CD4-positive, alpha-beta T cell (primary cell): ENCODE measurements at regions not wholly inside any gene's neighbourhood (a gene's known extent, or its start where the extent isn't known, plus 50 kb on each side); places are given as distances from the start of the nearest gene placed in this dataset.

Experiments
- ATAC-seq: fragments of 200-7000 bp; cut with Tn5 transposase; one replicate; pipeline ENCODE4 v1.10.0; 2022; ENCODE audit warnings: mild to moderate bottlenecking; ENCODE audit not compliant: poor library complexity
- CTCF ChIA-PET: fragments of 350-600 bp; sonication (Branson Sonifier 250); formaldehyde crosslinking; loops from one replicate; lab custom pipeline; 2021; ENCODE audit warnings: antibody characterized with exemption, inconsistent platforms; lab: Charles Lee
- POLR2A ChIA-PET: fragments of 350-600 bp; sonication (Branson Sonifier 250); formaldehyde crosslinking; loops from one replicate; lab custom pipeline; 2021; ENCODE audit warnings: antibody characterized with exemption, inconsistent platforms; lab: Charles Lee
- DNase-seq, 14 experiments: peaks; one replicate each; pipeline ENCODE4 v3.0.0-alpha.2; 2013 to 2020; ENCODE audit warnings: mixed read lengths in 2 of 14
- H3K27ac ChIP-seq, 2 donors: one replicate each; pipeline versions ENCODE4 v1.5.1 to v1.7.0; 2013; ENCODE audit warnings: low read length in 2 of 2, low read depth in 1 of 2, mild to moderate bottlenecking in 1 of 2
- H3K27me3 ChIP-seq, 2 experiments: 1 replicate in 1 of 2; 2 replicates in 1 of 2; pipeline versions ENCODE4 v1.6.1 to v1.7.0; 2013; ENCODE audit warnings: low read length in 2 of 2, control low read depth in 1 of 2, mild to moderate bottlenecking in 1 of 2, moderate library complexity in 1 of 2; ENCODE audit not compliant: insufficient read depth in 2 of 2, control insufficient read depth in 1 of 2
- H3K36me3 ChIP-seq: one replicate; pipeline ENCODE4 v1.6.1; 2013; ENCODE audit warnings: low read length, control low read depth; ENCODE audit not compliant: insufficient read depth
- H3K4me1 ChIP-seq: one replicate; pipeline ENCODE4 v1.6.1; 2013; ENCODE audit warnings: low read length, control low read depth; ENCODE audit not compliant: insufficient read depth
- H3K4me3 ChIP-seq: one replicate; pipeline ENCODE4 v1.5.1; 2013; ENCODE audit warnings: mild to moderate bottlenecking, low read length, moderate library complexity
- H3K9me3 ChIP-seq, 2 experiments: 1 replicate in 1 of 2; 2 replicates in 1 of 2; pipeline versions ENCODE4 v1.6.1 to v1.7.0; 2013; ENCODE audit warnings: low read length in 2 of 2, mild to moderate bottlenecking in 2 of 2, control low read depth in 1 of 2, moderate library complexity in 1 of 2; ENCODE audit not compliant: control insufficient read depth in 1 of 2, insufficient read depth in 1 of 2
- H3K27ac Mint-ChIP-seq: one replicate; pipeline ENCODE4 v1.8.0; 2020; ENCODE audit warnings: mixed read lengths
- H3K27me3 Mint-ChIP-seq: one replicate; pipeline ENCODE4 v1.8.0; 2021; ENCODE audit warnings: mixed read lengths
- H3K36me3 Mint-ChIP-seq: one replicate; pipeline ENCODE4 v1.8.0; 2021; ENCODE audit warnings: low read depth, mixed read lengths
- H3K4me1 Mint-ChIP-seq: one replicate; pipeline ENCODE4 v1.8.0; 2021; ENCODE audit warnings: low read depth, mixed read lengths
- H3K4me3 Mint-ChIP-seq: one replicate; pipeline ENCODE4 v1.8.0; 2020; ENCODE audit warnings: mild to moderate bottlenecking, mixed read lengths
- H3K9me3 Mint-ChIP-seq: one replicate; pipeline ENCODE4 v1.8.0; 2020; ENCODE audit warnings: mixed read lengths
- CTCF ChIP-seq: fragments of 200-600 bp; IDR thresholded peaks from one replicate; pipeline ENCODE4 v1.8.0; 2022; ENCODE audit warnings: antibody characterized with exemption, mild to moderate bottlenecking
- intact Hi-C, 2 experiments: fragments of 100-400 bp; cut with DNase I in 1 of 2; cut with micrococcal nuclease in 1 of 2; formaldehyde crosslinking; loops; one replicate each; pipeline versions ENCODE4 v1.15.1 to v1.9.0; 2023 to 2025; cut with DNase I, micrococcal nuclease

DNA sequence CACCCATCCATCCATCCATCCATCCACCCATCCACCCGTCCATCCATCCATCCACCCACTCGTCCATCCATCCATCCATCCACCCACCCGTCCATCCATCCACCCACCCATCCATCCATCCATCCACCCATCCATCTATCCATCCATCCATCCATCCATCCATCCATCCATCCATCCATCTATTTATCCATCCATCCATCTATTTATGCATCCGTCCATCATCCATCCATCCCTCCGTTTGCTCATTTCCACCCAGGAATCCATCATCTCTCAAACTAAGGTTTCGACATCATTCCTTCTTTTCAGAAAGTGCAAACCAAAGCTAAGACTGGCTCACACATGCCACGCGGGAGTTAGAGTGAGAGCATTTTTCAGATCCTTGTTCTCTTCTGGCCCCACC lies 52.8 kb upstream of the POFUT2 start:
- Mint-ChIP-seq H3K27ac (no peak overlapping the region), H3K4me1 (no peaks in the 10 kb centered on the region), H3K36me3 (no peaks in the 10 kb centered on the region), H3K9me3 (no peaks in the 10 kb centered on the region), H3K27me3 (peaks cover 18% of the 10 kb centered on the region), H3K4me3 (no peak overlapping the region)
- ChIA-PET CTCF (no interaction called here), POLR2A (interaction anchor here (0.7 kb wide), 1 partner anchor 66 kb away, joined by 3 read pairs; no protein-coding TSS in a partner anchor)
- H3K36me3 ChIP-seq: no peaks in the 10 kb centered on the region
- peaks cover 0 to 5% of the 10 kb centered on the region in 2 experiments for H3K9me3 ChIP-seq
- H3K4me1 ChIP-seq: no peaks in the 10 kb centered on the region
- ATAC-seq: no peak
- H3K27me3 ChIP-seq: peaks cover 0 to 12% of the 10 kb centered on the region in 2 experiments
- intact Hi-C loops: no loop called here
- H3K4me3 ChIP-seq: no peak overlapping the region
- no peak overlapping the region for H3K27ac ChIP-seq
- no peak for TF ChIP-seq CTCF
- DNase-seq: no peak

DNA sequence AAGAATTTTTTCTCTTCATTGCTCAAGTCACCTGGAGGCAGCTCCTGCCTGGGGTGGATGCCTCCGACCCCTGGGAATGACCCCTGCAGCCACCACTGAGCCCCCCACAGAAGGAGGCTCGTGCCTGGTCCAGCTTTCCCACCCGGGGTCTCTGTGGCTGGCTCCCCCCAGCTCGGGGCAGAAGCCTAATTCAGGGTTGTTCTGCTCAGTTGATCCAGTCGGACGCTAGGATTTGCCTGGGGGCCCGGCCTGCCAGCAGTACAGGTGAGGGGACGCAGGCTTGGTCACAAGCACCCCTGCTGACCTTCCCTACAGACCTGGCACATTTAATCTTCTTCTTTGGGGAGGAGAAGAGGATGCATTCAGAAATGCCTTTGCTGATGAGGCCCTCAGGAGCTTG lies 53.6 kb upstream of the POFUT2 start:
- Mint-ChIP-seq H3K4me3 (no peak overlapping the region), H3K4me1 (no peaks in the 10 kb centered on the region), H3K27me3 (peaks cover 18% of the 10 kb centered on the region), H3K27ac (no peak overlapping the region), H3K36me3 (no peaks in the 10 kb centered on the region), H3K9me3 (no peaks in the 10 kb centered on the region)
- peaks cover 0 to 12% of the 10 kb centered on the region in 2 experiments for H3K27me3 ChIP-seq
- no peaks in the 10 kb centered on the region for H3K36me3 ChIP-seq
- no peak overlapping the region for H3K27ac ChIP-seq
- ChIA-PET CTCF (no interaction called here), POLR2A (interaction anchor here (0.9 kb wide), 1 partner anchor 19 kb away, joined by 3 read pairs; no protein-coding TSS in a partner anchor)
- intact Hi-C loops: no loop called here
- no peaks in the 10 kb centered on the region for H3K4me1 ChIP-seq
- no peak for TF ChIP-seq CTCF
- ATAC-seq (no peak), DNase-seq (no peak)
- no peaks in the 10 kb centered on the region for H3K9me3 ChIP-seq
- H3K4me3 ChIP-seq: no peak overlapping the region

DNA sequence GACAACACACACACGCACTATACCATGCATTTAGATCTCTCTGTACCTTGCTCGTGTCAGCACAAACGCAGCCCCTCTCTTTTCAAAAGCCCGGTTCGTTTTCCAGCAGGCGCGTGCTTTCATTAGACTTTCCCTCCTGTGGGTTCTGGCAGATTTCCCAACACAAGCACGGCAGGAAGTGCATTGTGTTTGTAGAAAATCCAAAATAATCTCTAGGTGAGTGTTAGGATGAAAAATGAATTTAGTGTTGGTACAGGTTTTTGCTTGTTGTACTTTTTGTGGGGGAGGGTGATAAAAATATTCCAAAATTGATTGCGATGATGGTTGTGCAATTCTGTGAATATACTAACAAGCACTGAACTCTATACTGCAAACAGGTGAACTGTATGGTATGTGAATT lies 54.1 kb upstream of the POFUT2 start:
- peaks cover 18% of the 10 kb centered on the region for H3K27me3 Mint-ChIP-seq
- no peak overlapping the region for H3K27ac Mint-ChIP-seq
- Histone ChIP-seq H3K27me3 (peaks cover 0 to 12% of the 10 kb centered on the region in 2 experiments), H3K9me3 (no peaks in the 10 kb centered on the region), H3K27ac (no peak overlapping the region), H3K36me3 (no peaks in the 10 kb centered on the region), H3K4me1 (no peaks in the 10 kb centered on the region), H3K4me3 (no peak overlapping the region)
- intact Hi-C loops: no loop called here
- DNase-seq: no peak
- no peaks in the 10 kb centered on the region for H3K36me3 Mint-ChIP-seq
- ATAC-seq: no peak
- no peak for TF ChIP-seq CTCF
- POLR2A ChIA-PET: interaction anchor here (0.9 kb wide), 1 partner anchor 19 kb away, joined by 3 read pairs; no protein-coding TSS in a partner anchor
- H3K9me3 Mint-ChIP-seq: no peaks in the 10 kb centered on the region
- CTCF ChIA-PET: no interaction called here
- H3K4me3 Mint-ChIP-seq: no peak overlapping the region
- no peaks in the 10 kb centered on the region for H3K4me1 Mint-ChIP-seq
